Activated CD4-positive, alpha-beta T cell treated with anti-CD3 and anti-CD28 coated beads for 4 hours (primary cell): ENCODE measurements at regions not wholly inside any gene's neighbourhood (a gene's known extent, or its start where the extent isn't known, plus 50 kb on each side); places are given as distances from the start of the nearest gene placed in this dataset.
A peak's percentile ranks its signal among the peaks of the same experiment; 100 is the strongest.
"Not testable (repeated sequence)": the region's sequence is repeated elsewhere in the genome, so short reads cannot be mapped to it uniquely, and the experiment has no call there.

Source experiments
- DNase-seq, 2 donors: peaks; one replicate each; pipeline ENCODE4 v3.0.0-alpha.2; 2020

DNA sequence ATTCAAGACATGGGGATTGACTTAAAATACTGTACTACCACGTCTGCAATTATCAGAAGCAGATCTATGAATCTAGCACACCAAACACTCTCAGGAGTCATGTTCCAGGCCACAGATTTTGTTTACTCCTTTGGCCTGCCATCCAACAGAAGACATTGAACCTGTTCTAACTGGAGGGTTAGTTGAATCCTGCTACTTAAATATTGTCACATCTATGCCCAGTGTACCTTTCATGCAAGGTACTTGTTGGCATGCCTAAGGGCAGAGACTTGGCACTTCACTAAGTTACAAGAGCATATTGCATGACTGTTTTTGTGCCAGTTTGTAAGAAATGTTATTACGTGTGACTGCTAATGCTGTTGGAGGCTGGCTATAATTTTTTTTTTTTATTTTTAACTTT, 126.9 kb upstream of the BCOR start:
- DNase-seq: no peak

DNA sequence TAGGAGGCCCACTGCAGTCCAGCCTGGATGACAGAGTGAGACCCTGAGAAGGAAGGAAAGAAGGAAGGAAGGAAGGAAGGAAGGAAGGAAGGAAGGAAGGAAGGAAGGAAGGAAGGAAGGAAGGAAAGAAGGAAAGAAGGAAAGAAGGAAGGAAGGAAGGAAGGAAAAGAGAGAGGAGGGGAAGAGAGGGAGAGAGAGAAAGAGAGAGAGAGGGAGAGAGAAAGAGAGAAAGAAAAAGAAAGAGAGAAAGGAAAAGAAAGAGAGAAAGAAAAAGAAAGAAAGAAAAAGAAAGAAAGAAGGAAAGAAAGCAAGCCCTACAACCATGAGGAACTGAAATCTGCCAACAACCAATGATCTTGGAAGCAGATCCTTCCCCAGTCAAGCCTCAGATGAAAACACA, 124.9 kb upstream of the BCOR start:
- not testable (repeated sequence) for DNase-seq

GRCh38 chrX:40213092-40213491, 115.3 kb upstream of the BCOR start:
- DNase-seq: no peak

- no peak for DNase-seq
These were observed 112.3 kb upstream of the BCOR start for GRCh38 chrX:40209951-40210617.

GRCh38 chrX:40207626-40208025, 109.9 kb upstream of the BCOR start:
- peak; percentile 8 to 9 for DNase-seq

DNA sequence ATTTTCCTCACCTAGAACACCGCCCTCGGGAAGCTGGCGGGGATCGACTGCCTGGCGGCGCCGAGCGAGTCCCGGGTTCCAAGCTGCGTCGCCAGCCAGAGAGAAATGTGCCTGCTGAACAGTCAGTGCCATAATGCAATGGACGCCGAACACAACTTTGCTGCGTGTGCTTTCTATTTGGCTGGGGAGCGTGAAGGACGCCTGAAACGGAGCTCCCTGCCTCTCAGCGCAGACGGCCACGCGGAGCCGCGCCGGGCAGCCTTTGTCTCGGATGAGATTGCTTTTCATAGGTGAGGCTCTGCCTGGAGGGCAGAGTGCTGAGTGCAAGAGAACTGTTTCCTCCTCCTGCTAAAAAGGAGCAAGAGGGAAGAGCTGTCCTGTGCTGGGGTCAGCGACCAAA, 107.7 kb upstream of the BCOR start:
- DNase-seq: no peak

- no peak for DNase-seq
These were observed 104.7 kb upstream of the BCOR start for GRCh38 chrX:40202456-40202855.

GRCh38 chrX:40201329-40201885, 103.6 kb upstream of the BCOR start:
- no peak for DNase-seq

DNA sequence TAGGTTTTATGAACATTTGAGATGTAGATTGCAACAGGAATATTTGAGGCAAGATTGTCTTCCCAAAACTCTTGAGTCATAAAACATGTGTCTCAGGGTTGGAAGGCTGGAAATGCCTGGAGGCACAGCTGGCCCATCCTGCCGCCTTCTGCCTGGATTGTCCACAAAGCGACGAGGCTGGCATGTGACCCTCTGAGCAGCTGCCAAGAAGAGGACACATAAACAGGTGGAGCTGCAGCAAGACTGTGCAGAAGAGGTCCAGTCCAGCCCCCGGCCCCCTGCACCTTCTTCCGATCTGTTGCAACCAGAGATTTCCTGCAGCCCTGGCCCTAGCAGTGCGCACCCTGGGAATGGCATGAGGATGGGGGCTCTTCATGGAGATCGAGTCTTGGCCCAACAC, 101.9 kb upstream of the BCOR start:
- no peak for DNase-seq

DNA sequence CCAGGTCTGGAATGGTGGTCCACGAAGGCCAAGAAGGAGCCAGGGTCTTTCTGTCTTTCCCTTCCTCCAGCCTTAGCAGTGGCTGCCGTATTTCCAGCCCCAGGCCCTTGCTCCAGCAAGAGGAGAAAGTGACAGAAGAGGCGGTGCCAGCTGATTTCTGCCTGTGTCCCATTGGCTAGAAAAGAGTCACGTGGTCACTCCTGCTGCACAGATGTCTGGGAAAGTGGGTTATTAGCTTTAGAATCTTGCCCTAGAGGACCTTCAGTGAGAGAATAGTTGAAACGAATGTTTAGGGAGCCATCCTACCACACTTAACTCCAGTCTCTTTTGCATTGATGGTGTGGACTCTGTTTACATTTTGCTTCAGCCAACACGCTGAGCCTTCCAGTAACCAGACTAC, 99.3 kb upstream of the BCOR start:
- no peak for DNase-seq

GRCh38 chrX:40195368-40195767, 97.6 kb upstream of the BCOR start:
- DNase-seq: no peak

GRCh38 chrX:40192196-40192595, 94.4 kb upstream of the BCOR start:
- DNase-seq: no peak

DNA sequence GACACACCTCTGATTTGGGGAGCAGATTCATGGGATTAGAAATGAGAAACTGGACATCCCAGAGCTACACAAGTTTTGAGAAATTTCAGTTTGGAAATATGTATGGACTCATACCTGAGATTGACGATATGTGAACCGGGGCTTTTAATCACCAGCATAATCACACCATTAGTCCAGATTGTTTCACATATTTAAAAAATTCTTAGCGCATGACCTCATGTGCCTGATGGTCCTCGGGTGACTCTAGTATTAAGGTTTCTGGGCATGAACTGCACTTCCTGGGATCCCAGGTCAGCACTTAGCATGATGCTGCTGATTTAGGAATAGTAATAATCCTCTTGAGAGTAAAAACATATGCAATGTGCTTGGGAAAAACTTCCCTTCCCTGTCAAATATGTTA, 91.9 kb upstream of the BCOR start:
- DNase-seq: no peak

DNA sequence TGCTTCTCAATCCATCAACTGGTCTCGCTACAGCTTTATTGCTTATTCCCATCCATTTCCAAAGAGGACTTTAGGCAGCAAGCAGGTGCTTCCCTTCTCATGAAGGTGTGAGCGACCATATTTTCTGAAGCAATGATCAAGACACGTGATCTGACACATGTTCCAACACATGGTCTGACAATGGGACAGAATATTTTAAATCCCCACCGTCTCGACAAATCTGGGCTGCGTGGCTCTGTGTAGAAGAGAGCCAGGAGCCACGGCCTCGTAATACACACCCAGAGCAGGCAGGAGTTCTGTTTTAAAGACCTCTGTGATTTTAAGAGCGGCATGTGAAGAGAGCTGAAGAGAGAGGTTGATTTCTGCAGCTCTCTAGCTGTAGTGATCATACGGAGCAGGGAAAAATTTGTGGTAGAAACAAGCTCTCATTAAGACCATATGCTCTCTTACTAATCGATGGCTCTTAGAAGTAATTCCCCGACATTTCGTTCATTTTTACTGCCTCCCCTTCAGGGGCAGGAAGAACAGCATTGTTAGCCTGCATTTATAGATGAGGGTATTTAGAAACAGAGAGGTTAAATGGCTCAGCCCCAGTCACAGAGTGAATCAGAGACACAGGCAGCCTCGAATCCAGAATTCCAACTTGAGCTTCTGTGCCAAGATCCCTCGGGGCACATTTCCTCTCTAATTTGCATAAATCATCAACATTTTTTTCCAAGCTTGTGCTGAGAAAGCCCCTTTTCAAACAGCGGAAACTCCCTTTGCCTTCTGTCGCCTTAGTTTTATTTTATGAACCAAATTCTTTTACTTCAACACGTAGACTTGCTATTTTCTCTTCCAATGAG, 91.0 kb upstream of the BCOR start:
- no peak for DNase-seq

- no peak for DNase-seq
These were observed 87.2 kb upstream of the BCOR start for GRCh38 chrX:40184968-40185367.

DNA sequence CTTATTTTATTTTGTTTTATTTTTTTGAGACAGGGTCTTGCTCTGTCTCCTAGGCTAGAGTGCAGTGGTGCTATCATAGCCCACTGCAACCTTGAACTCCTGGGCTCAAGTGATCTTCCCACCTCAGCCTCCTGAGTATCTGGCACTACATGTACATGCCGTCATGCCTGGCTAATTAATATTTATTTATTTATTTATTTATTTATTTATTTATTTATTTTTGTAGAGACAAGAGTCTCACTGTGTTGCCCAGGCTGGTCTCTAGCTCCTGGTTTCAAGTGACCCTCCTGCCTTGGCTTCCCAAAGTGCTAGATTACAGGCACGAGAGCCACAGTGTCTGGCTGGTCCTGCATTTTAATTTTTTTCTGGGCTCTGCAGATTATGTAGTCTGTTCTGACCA, 84.9 kb upstream of the BCOR start:
- no peak for DNase-seq

DNA sequence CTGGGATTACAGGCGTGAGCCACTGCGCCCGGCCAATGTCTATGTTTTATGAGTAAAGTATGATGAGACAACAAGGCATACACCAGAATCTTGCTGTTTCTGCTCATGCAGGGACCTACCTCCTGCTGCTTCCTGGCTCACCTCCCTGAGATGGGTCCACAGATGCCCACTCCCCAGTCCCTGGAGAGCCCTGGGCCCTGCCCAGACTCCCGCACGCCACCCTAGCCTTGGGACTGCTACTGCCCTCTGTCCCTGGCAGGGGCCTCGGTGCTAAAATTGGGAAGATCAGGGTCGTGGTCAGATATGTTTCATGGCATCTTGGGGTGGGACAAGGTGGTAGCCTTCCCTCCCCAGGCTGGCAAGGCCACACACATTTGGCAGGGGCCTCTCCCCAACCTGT, 84.3 kb upstream of the BCOR start:
- DNase-seq: no peak

- no peak for DNase-seq
These were observed 81.5 kb upstream of the BCOR start for GRCh38 chrX:40179283-40179682.

GRCh38 chrX:40177942-40178715, 80.4 kb upstream of the BCOR start:
- no peak for DNase-seq

DNA sequence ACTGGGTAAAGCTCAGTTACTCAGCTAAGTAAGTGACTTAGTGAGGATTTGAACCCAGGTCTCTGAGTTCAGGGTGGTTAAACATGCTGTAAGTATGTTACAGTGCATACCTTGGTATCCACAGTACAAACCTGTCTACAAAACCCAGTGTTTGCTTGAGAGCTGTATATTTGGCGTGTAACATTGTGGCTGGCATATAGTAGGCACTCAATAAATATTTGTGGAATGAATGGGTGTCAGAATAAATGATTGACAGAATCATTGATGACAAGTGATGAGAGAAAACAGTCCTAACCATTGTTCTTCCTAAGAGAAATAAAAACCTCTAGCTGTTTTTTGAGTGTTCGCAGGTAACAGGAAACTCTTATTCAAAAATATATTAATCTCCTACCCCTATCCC, 79.7 kb upstream of the BCOR start:
- DNase-seq: no peak

DNA sequence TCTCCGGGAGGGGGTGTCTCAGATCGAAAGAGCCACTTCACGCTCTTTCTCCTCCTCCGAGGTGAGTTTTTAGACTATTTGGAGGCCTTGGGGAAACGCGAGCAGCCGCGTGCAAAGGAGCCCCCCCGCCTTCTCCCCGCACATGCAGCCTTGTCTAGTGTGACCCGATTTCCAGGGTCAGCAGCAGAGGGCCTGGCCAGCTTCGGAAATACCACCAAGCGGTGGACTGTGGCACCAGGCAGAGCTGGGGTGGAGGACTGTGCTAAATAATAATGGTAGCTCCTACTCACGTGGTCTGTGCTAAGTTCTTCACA, 79.3 kb upstream of the BCOR start:
- no peak for DNase-seq

DNA sequence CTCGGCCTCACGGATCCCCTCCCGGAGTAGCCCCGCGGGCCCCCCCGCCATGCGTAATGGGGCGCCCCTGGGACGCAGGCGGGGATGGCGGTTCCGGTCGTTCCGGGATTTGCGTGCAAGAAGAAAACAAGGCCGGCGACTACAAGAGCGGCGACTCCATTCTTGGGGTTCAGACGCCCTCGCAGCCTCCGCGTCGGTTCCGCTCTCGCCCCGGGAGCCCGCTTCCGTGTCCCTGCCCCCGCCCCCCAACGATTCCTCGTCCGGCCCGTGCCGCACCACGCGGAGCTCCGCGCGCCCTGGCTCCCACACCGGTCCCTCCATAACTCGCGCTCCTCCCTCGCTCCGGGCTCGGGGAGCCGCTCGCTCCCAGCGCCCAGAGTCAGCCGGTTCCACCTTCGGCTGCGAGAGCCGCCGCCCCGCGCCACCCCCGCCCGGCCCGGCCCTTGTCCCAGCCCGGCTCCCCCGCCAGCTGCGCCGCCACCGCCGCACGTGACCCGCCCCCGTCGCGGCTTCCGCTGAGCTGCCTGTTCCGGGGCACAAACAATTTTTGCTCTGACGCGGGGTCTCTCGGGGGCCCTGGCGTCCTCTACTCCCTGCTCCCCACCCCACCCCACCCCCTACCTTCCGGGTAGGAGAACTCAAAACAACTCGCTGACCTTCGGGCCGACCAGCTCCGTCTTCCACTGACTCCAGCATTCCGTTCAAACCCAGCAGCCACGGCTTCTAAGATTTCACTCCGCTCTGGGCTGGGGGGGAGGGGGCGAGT, 78.8 kb upstream of the BCOR start:
- peak; percentile 71 to 79 for DNase-seq
